Activated T-helper 17 cell treated with anti-CD3 and anti-CD28 coated beads, Interleukin-2, amount 50 U/mL, for 72 hours (primary cell): ENCODE measurements at regions not wholly inside any gene's neighbourhood (a gene's known extent, or its start where the extent isn't known, plus 50 kb on each side); places are given as distances from the start of the nearest gene placed in this dataset.

ENCODE experiments used
- ATAC-seq: fragments of 150-1000 bp; cut with Tn5 transposase; replicated peaks from 2 replicates; pipeline ENCODE4 v1.10.0; 2021; ENCODE audit warnings: mild to moderate bottlenecking, moderate library complexity
- H3K27ac Mint-ChIP-seq: one replicate; pipeline ENCODE4 v1.8.0; 2022; ENCODE audit warnings: mixed read lengths
- H3K27me3 Mint-ChIP-seq: one replicate; pipeline ENCODE4 v1.8.0; 2022; ENCODE audit warnings: mixed read lengths
- H3K36me3 Mint-ChIP-seq: one replicate; pipeline ENCODE4 v1.8.0; 2022; ENCODE audit warnings: low read depth, mild to moderate bottlenecking, mixed read lengths
- H3K4me1 Mint-ChIP-seq: one replicate; pipeline ENCODE4 v1.8.0; 2022; ENCODE audit warnings: mixed read lengths
- H3K4me3 Mint-ChIP-seq: one replicate; pipeline ENCODE4 v1.8.0; 2022; ENCODE audit warnings: mild to moderate bottlenecking, mixed read lengths
- H3K9me3 Mint-ChIP-seq: one replicate; pipeline ENCODE4 v1.8.0; 2022; ENCODE audit warnings: mixed read lengths

- ATAC-seq: no peak
- H3K9me3 Mint-ChIP-seq: peaks cover 11% of the 10 kb centered on the region
- H3K27me3 Mint-ChIP-seq: no peaks in the 10 kb centered on the region
- H3K27ac Mint-ChIP-seq: no peak overlapping the region
- H3K36me3 Mint-ChIP-seq: no peaks in the 10 kb centered on the region
- no peaks in the 10 kb centered on the region for H3K4me1 Mint-ChIP-seq
- no peak overlapping the region for H3K4me3 Mint-ChIP-seq
Observed at GRCh38 chr6:80698459-80698858, 592.0 kb downstream of the BCKDHB start.

- no peaks in the 10 kb centered on the region for H3K9me3 Mint-ChIP-seq
- no peak for ATAC-seq
- no peaks in the 10 kb centered on the region for H3K4me1 Mint-ChIP-seq
- no peaks in the 10 kb centered on the region for H3K36me3 Mint-ChIP-seq
- no peaks in the 10 kb centered on the region for H3K27me3 Mint-ChIP-seq
- H3K4me3 Mint-ChIP-seq: no peak overlapping the region
- H3K27ac Mint-ChIP-seq: no peak overlapping the region
Observed at GRCh38 chr6:80696268-80696667, 589.8 kb downstream of the BCKDHB start.

- Mint-ChIP-seq H3K27me3 (no peaks in the 10 kb centered on the region), H3K36me3 (no peaks in the 10 kb centered on the region)
- ATAC-seq: no peak
Observed at GRCh38 chr6:80690551-80691131, 584.2 kb downstream of the BCKDHB start.

GRCh38 chr6:80689716-80690395, 583.4 kb downstream of the BCKDHB start:
- no peak overlapping the region for H3K27ac Mint-ChIP-seq
- no peaks in the 10 kb centered on the region for H3K4me1 Mint-ChIP-seq
- H3K4me3 Mint-ChIP-seq: no peak overlapping the region
- no peaks in the 10 kb centered on the region for H3K27me3 Mint-ChIP-seq
- H3K9me3 Mint-ChIP-seq: peaks cover 12% of the 10 kb centered on the region
- ATAC-seq: no peak
- H3K36me3 Mint-ChIP-seq: no peaks in the 10 kb centered on the region

More at GRCh38 chr6:80690551-80691131, 584.2 kb downstream of the BCKDHB start:
- no peak overlapping the region for H3K4me3 Mint-ChIP-seq
- H3K27ac Mint-ChIP-seq: no peak overlapping the region
- peaks cover 11% of the 10 kb centered on the region for H3K9me3 Mint-ChIP-seq
- no peaks in the 10 kb centered on the region for H3K4me1 Mint-ChIP-seq

DNA sequence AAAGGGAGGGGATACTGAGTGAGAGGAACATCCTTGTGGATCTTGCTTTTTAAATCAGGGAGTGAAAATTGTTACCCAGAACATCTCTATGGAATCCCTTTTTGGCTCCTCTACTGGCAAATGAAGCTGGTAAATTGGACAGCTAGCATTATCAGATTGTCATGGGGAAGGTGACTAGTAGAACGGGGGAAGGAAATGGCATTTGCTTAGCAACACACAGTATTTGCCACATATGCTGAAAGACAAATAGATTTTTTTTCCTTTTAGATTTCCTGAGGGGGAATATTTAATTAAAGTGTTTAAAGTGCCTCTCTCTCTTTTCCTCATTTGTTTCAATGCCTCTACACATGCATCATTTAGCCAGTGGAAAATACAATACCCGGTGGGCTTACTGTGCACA, 573.5 kb downstream of the BCKDHB start:
- H3K9me3 Mint-ChIP-seq: peaks cover 8% of the 10 kb centered on the region
- H3K36me3 Mint-ChIP-seq: no peaks in the 10 kb centered on the region

GRCh38 chr6:80676386-80676785, 569.9 kb downstream of the BCKDHB start:
- no peak overlapping the region for H3K27ac Mint-ChIP-seq

More for the DNA sequence above, 573.5 kb downstream of the BCKDHB start:
- no peaks in the 10 kb centered on the region for H3K27me3 Mint-ChIP-seq
- H3K4me3 Mint-ChIP-seq: no peak overlapping the region
- H3K4me1 Mint-ChIP-seq: no peaks in the 10 kb centered on the region
- no peak overlapping the region for H3K27ac Mint-ChIP-seq
- no peak for ATAC-seq

DNA sequence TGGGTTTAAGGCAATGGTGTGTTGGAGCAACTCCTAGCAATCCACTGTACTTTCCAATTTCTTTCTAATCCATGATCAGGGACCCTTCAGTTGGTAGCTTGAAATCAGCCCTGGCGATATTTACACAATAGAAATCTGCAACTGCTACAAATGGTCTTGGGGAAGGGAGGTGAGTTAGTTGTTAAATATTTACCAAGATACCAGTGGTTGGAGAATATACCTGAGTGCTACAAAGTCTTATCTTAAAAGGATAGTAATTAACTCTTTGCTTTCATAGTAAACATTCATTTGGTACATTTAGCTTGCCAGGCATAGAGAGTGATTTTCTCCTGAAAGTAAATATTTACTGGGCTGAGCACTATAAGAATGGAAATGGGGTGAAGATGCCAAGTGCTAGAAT, 568.2 kb downstream of the BCKDHB start:
- H3K36me3 Mint-ChIP-seq: no peaks in the 10 kb centered on the region
- H3K27me3 Mint-ChIP-seq: no peaks in the 10 kb centered on the region
- no peaks in the 10 kb centered on the region for H3K4me1 Mint-ChIP-seq
- no peak overlapping the region for H3K4me3 Mint-ChIP-seq
- H3K9me3 Mint-ChIP-seq: no peaks in the 10 kb centered on the region
- H3K27ac Mint-ChIP-seq: no peak overlapping the region
- ATAC-seq: no peak

More at GRCh38 chr6:80676386-80676785, 569.9 kb downstream of the BCKDHB start:
- Mint-ChIP-seq H3K36me3 (no peaks in the 10 kb centered on the region), H3K9me3 (no peaks in the 10 kb centered on the region), H3K4me3 (no peak overlapping the region), H3K27me3 (no peaks in the 10 kb centered on the region), H3K4me1 (no peaks in the 10 kb centered on the region)
- ATAC-seq: no peak

GRCh38 chr6:80673367-80673766, 566.9 kb downstream of the BCKDHB start:
- Mint-ChIP-seq H3K27me3 (no peaks in the 10 kb centered on the region), H3K9me3 (no peaks in the 10 kb centered on the region), H3K4me3 (no peak overlapping the region), H3K27ac (no peak overlapping the region), H3K4me1 (no peaks in the 10 kb centered on the region), H3K36me3 (no peaks in the 10 kb centered on the region)
- ATAC-seq: no peak

DNA sequence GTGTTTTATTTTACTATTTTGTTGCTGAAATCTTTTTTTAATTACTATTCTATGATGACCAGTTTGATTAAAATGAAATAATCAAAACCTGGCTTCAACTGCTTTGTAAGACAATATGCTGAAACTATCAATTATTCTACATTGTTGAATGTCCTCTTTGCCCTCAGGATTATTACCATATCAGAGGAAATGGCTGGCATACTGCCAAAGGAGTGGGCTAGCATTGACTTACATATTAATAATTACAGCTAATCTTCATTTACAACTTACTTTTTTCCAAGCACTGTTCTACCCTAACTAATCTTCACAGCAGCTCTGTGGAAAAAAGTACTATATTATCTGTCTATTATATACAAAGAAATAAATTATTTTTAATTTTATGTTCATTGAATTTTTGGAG, 560.5 kb downstream of the BCKDHB start:
- H3K9me3 Mint-ChIP-seq: no peaks in the 10 kb centered on the region

DNA sequence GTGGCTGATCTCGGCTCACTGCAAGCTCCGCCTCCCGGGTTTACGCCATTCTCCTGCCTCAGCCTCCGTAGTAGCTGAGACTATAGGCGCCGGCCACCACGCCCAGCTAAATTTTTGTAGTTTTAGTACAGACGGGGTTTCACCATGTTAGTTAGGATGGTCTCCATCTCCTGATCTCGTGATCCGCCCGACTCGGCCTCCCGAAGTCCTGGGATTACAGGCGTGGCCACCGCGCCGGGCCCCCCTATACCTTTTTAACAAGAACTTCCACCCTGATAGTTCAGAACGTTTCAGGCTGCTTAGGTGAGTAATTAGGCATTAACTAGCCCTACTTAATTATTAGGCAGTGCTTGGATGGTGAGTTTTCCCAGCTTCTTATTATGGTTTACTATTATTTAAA, 552.5 kb downstream of the BCKDHB start:
- Mint-ChIP-seq H3K27me3 (no peaks in the 10 kb centered on the region), H3K27ac (no peak overlapping the region), H3K4me3 (no peak overlapping the region), H3K4me1 (no peaks in the 10 kb centered on the region), H3K9me3 (no peaks in the 10 kb centered on the region), H3K36me3 (no peaks in the 10 kb centered on the region)
- ATAC-seq: no peak

More for the DNA sequence above, 560.5 kb downstream of the BCKDHB start:
- Mint-ChIP-seq H3K27ac (no peak overlapping the region), H3K27me3 (no peaks in the 10 kb centered on the region), H3K4me3 (no peak overlapping the region), H3K4me1 (no peaks in the 10 kb centered on the region), H3K36me3 (no peaks in the 10 kb centered on the region)
- ATAC-seq: no peak

- Mint-ChIP-seq H3K4me1 (no peaks in the 10 kb centered on the region), H3K27ac (no peak overlapping the region), H3K4me3 (no peak overlapping the region), H3K36me3 (no peaks in the 10 kb centered on the region), H3K27me3 (no peaks in the 10 kb centered on the region), H3K9me3 (no peaks in the 10 kb centered on the region)
- ATAC-seq: no peak
Observed at GRCh38 chr6:80647156-80647555, 540.7 kb downstream of the BCKDHB start.

DNA sequence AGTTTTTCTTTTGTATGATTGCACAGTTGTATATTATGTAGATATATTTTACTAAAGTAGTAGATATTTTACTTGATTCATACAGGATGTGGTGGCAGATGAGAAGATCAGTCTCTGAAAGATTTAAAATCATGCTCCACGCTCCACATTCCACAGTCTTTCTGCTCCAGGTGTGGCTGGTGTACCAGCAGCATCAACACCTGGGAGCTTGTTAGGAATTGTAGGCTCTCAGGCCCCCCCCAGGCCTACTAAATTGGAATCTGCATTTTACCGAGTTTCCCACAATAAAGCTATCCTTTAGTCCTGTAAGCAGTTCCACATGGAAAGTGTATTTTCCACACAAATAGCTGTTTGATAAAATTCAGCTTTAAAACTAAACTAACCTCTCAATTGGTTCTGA, 537.4 kb downstream of the BCKDHB start:
- Mint-ChIP-seq H3K36me3 (no peaks in the 10 kb centered on the region), H3K9me3 (no peaks in the 10 kb centered on the region), H3K27me3 (no peaks in the 10 kb centered on the region), H3K27ac (no peak overlapping the region), H3K4me1 (no peaks in the 10 kb centered on the region), H3K4me3 (no peak overlapping the region)
- ATAC-seq: no peak

GRCh38 chr6:80642452-80642851, 536.0 kb downstream of the BCKDHB start:
- H3K27ac Mint-ChIP-seq: no peak overlapping the region
- no peaks in the 10 kb centered on the region for H3K4me1 Mint-ChIP-seq
- H3K36me3 Mint-ChIP-seq: no peaks in the 10 kb centered on the region
- no peak overlapping the region for H3K4me3 Mint-ChIP-seq
- ATAC-seq: no peak
- no peaks in the 10 kb centered on the region for H3K27me3 Mint-ChIP-seq
- no peaks in the 10 kb centered on the region for H3K9me3 Mint-ChIP-seq

DNA sequence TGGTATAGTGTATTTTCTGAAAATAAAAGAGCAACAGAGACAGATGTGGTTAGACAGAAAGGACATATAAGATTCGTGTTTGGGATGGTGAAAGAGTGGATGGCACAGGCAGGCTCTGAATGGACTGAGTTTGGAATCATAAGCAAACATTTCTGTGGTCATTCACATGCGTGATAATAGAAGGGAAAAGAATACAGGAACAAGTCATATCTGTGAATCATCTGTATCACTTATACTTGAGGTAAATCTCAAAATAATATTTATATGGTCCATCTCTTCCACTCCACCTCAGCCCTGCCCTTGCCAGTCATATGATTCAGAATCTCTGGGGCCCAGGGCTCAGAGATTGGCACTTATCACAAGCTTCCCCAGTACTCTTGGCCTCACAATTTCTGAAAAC, 535.1 kb downstream of the BCKDHB start:
- no peaks in the 10 kb centered on the region for H3K27me3 Mint-ChIP-seq
- H3K9me3 Mint-ChIP-seq: no peaks in the 10 kb centered on the region
- no peak overlapping the region for H3K4me3 Mint-ChIP-seq
- H3K4me1 Mint-ChIP-seq: no peaks in the 10 kb centered on the region
- H3K27ac Mint-ChIP-seq: no peak overlapping the region
- ATAC-seq: no peak
- H3K36me3 Mint-ChIP-seq: no peaks in the 10 kb centered on the region

DNA sequence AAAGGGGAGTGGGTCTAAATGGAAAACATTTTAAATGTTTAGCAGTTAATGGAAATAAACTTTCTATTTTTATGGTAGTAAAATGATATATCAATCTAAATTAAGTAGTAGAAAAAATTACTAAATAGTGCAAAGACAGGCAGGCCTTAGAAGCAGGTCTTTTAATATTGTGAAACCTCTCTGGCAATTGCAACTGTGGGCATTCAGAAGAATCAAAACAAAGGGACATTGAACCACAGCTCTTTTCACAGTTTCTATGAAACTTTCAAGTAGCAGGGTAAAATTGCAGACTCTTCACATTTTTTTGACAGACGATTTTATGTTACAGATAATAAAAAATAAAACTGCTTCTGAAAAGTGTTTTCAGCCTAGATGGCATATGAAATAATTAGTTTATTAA, 533.7 kb downstream of the BCKDHB start:
- ATAC-seq: no peak
- H3K27me3 Mint-ChIP-seq: no peaks in the 10 kb centered on the region
- no peaks in the 10 kb centered on the region for H3K4me1 Mint-ChIP-seq
- no peaks in the 10 kb centered on the region for H3K9me3 Mint-ChIP-seq
- no peak overlapping the region for H3K27ac Mint-ChIP-seq
- H3K36me3 Mint-ChIP-seq: no peaks in the 10 kb centered on the region
- no peak overlapping the region for H3K4me3 Mint-ChIP-seq
